ENCODE measurements at regions not wholly inside any gene's neighbourhood (a gene's known extent, or its start where the extent isn't known, plus 50 kb on each side); places are given as distances from the start of the nearest gene placed in this dataset.

GRCh38 chr9:18255747-18256146 lies 218.2 kb upstream of the ADAMTSL1 start:
- ChIA-PET POLR2A (no interaction called here), CTCF (interaction anchor here (1.1 to 7.1 kb wide), 33 partner anchors 9 to 1202 kb away, joined by 3 to 188 read pairs (median 6); partner anchors contain the start of gene ADAMTSL1)
- no peak for FAIRE-seq
- no peaks in the 10 kb centered on the region for H3K79me2 ChIP-seq (ENCODE audit: control insufficient read depth, insufficient read depth, low read length)
- H4K20me1 ChIP-seq (replicated peaks; ENCODE audit: control insufficient read depth, extremely low read depth, insufficient read depth, low read length) = no peaks in the 10 kb centered on the region
- no peak overlapping the region for H3K9ac ChIP-seq (replicated peaks; ENCODE audit: extremely low read depth, insufficient read depth, low read length)
- dilution Hi-C loops (cut with MboI; ENCODE audit: extremely low pct_ligation_motif_present, low sequenced_read_pairs) (loop anchor here (25.0 kb wide), 1 partner anchor 182 kb away; no protein-coding TSS in a partner anchor), intact Hi-C loops (cut with micrococcal nuclease) (loop anchor here (1.0 to 5.0 kb wide), 11 partner anchors 77 to 1202 kb away; no protein-coding TSS in a partner anchor)
- no peaks in the 10 kb centered on the region for H3K27me3 ChIP-seq (ENCODE audit: control insufficient read depth in 2 of 2, insufficient read depth in 2 of 2, low read length in 2 of 2)
- H3K9me1 ChIP-seq (replicated peaks; ENCODE audit: control insufficient read depth, extremely low read depth, insufficient read depth, low read length) = no peaks in the 10 kb centered on the region
- BruUV-seq (replicated peaks) = no TSS peak
- no peak for TF ChIP-seq FOS (IDR thresholded peaks at IDR 0.05; ENCODE audit: borderline replicate concordance, insufficient read depth, low read length)
- peaks cover 2% of the 10 kb centered on the region for H3K4me1 ChIP-seq (ENCODE audit: control insufficient read depth, extremely low read depth, insufficient read depth, low read length)
- no peaks in the 10 kb centered on the region for H3K36me3 ChIP-seq (ENCODE audit: control insufficient read depth in 2 of 2, extremely low read depth in 1 of 2, insufficient read depth in 2 of 2, low read length in 2 of 2)
- H3K9me3 ChIP-seq (replicated peaks; ENCODE audit: control insufficient read depth, insufficient read depth, low read length) = no peaks in the 10 kb centered on the region
- peak overlapping the region; percentile 81 for H2AFZ ChIP-seq (ENCODE audit: low read depth, low read length)
- H3K27ac ChIP-seq (ENCODE audit: insufficient read depth, low read depth, low read length) = no peak overlapping the region
- no peak overlapping the region for H3K4me2 ChIP-seq (ENCODE audit: insufficient read depth, low read length)
- no peak overlapping the region for H3K4me3 ChIP-seq (replicated peaks in 1 of 3; ENCODE audit: insufficient read depth in 1 of 3, low read depth in 1 of 3, low read length in 3 of 3)
- no peak for DNase-seq (ENCODE audit: low read depth, low spot score)

- Histone ChIP-seq H3K4me2 (ENCODE audit: insufficient read depth, low read length) (no peak overlapping the region), H2AFZ (ENCODE audit: low read depth, low read length) (no peak overlapping the region), H3K9me3 (replicated peaks; ENCODE audit: control insufficient read depth, insufficient read depth, low read length) (no peaks in the 10 kb centered on the region), H3K4me3 (replicated peaks in 1 of 3; ENCODE audit: insufficient read depth in 1 of 3, low read depth in 1 of 3, low read length in 3 of 3) (no peak overlapping the region), H3K27me3 (ENCODE audit: control insufficient read depth in 2 of 2, insufficient read depth in 2 of 2, low read length in 2 of 2) (no peaks in the 10 kb centered on the region), H3K27ac (ENCODE audit: insufficient read depth, low read depth, low read length) (no peak overlapping the region), H3K79me2 (ENCODE audit: control insufficient read depth, insufficient read depth, low read length) (no peaks in the 10 kb centered on the region), H3K9ac (replicated peaks; ENCODE audit: extremely low read depth, insufficient read depth, low read length) (no peak overlapping the region), H3K36me3 (ENCODE audit: control insufficient read depth in 2 of 2, extremely low read depth in 1 of 2, insufficient read depth in 2 of 2, low read length in 2 of 2) (no peaks in the 10 kb centered on the region), H3K9me1 (replicated peaks; ENCODE audit: control insufficient read depth, extremely low read depth, insufficient read depth, low read length) (no peaks in the 10 kb centered on the region), H4K20me1 (replicated peaks; ENCODE audit: control insufficient read depth, extremely low read depth, insufficient read depth, low read length) (no peaks in the 10 kb centered on the region), H3K4me1 (ENCODE audit: control insufficient read depth, extremely low read depth, insufficient read depth, low read length) (peaks cover 2% of the 10 kb centered on the region)
- dilution Hi-C loops (cut with MboI; ENCODE audit: extremely low pct_ligation_motif_present, low sequenced_read_pairs) = loop anchor here (25.0 kb wide), 1 partner anchor 181 kb away; no protein-coding TSS in a partner anchor
- BruUV-seq (replicated peaks) = no TSS peak
- intact Hi-C loops (cut with micrococcal nuclease) = loop anchor here (5.0 kb wide), 2 partner anchors 376 to 536 kb away; no protein-coding TSS in a partner anchor
- CTCF ChIA-PET = interaction anchor here (1.1 to 7.1 kb wide), 6 partner anchors 55 to 772 kb away, joined by 3 to 188 read pairs (median 9); partner anchors contain the start of gene ADAMTSL1
- POLR2A ChIA-PET = no interaction called here
- no peak for TF ChIP-seq EZH2 (IDR thresholded peaks at IDR 0.05; ENCODE audit: borderline replicate concordance, low read depth, low read length, severe bottlenecking)
- no peak for TF ChIP-seq FOS (IDR thresholded peaks at IDR 0.05; ENCODE audit: borderline replicate concordance, insufficient read depth, low read length)
- TF ChIP-seq JUN (IDR thresholded peaks at IDR 0.05; ENCODE audit: borderline replicate concordance, insufficient read depth, insufficient read length, low read depth) = no peak
- TF ChIP-seq MAX (IDR thresholded peaks at IDR 0.05; ENCODE audit: insufficient read depth, insufficient read length) = no peak
- TF ChIP-seq CTCF (IDR thresholded peaks at IDR 0.05; ENCODE audit: extremely low read depth in 1 of 2, insufficient read depth in 1 of 2, low read depth in 1 of 2, low read length in 2 of 2) = no peak
- TF ChIP-seq POLR2AphosphoS5 (IDR thresholded peaks at IDR 0.05; ENCODE audit: insufficient read depth, low read depth, low read length) = no peak
- TF ChIP-seq POLR2A (IDR thresholded peaks at IDR 0.05; ENCODE audit: low read depth, low read length) = no peak
- TF ChIP-seq MYC (IDR thresholded peaks at IDR 0.05; ENCODE audit: low read depth, low read length) = no peak
- TF ChIP-seq GATA2 (IDR thresholded peaks at IDR 0.05; ENCODE audit: insufficient read depth, insufficient read length, low read depth, low read length) = no peak
- peak; percentile 9 for DNase-seq (ENCODE audit: low read depth, low spot score)
- no peak for FAIRE-seq
Measured at GRCh38 chr9:18256568-18256967, 217.4 kb upstream of the ADAMTSL1 start.
